ENCODE measurements at regions not wholly inside any gene's neighbourhood (a gene's known extent, or its start where the extent isn't known, plus 50 kb on each side); places are given as distances from the start of the nearest gene placed in this dataset.

DNA sequence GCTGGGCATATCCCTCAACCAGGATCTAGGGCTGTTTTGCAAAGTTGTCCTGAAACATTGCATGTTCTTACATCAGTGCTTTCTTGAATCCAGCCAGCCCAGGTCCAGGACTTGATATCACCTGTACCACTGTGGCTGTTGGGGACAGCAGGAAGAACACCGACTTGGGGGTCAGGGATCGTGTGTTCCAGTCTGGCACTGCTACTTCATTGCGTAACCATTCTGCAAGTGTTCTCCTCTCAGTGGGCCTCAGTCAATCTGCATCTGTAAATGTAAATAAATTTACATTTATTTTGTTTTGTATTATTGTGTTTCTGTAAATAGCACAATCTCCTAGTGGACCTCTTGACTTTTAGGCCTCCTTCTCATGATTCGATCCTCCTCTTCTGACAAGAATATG, 167.3 kb downstream of the SUDS3 start:
- TF ChIP-seq, protein P1, sequence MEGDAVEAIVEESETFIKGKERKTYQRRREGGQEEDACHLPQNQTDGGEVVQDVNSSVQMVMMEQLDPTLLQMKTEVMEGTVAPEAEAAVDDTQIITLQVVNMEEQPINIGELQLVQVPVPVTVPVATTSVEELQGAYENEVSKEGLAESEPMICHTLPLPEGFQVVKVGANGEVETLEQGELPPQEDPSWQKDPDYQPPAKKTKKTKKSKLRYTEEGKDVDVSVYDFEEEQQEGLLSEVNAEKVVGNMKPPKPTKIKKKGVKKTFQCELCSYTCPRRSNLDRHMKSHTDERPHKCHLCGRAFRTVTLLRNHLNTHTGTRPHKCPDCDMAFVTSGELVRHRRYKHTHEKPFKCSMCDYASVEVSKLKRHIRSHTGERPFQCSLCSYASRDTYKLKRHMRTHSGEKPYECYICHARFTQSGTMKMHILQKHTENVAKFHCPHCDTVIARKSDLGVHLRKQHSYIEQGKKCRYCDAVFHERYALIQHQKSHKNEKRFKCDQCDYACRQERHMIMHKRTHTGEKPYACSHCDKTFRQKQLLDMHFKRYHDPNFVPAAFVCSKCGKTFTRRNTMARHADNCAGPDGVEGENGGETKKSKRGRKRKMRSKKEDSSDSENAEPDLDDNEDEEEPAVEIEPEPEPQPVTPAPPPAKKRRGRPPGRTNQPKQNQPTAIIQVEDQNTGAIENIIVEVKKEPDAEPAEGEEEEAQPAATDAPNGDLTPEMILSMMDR (IDR thresholded peaks at IDR 0.05): no peak
- TF ChIP-seq POLR2A (IDR thresholded peaks at IDR 0.05): no peak
